MM.1S (cell line): ENCODE measurements at regions not wholly inside any gene's neighbourhood (a gene's known extent, or its start where the extent isn't known, plus 50 kb on each side); places are given as distances from the start of the nearest gene placed in this dataset.

Source experiments
- CTCF ChIP-seq: fragments of 300-600 bp; sonication (generic); IDR thresholded peaks from 2 replicates; pipeline ENCODE4 v1.5.1; 2016; ENCODE audit warnings: antibody characterized with exemption, low read length, mixed read lengths
- EZH2 ChIP-seq: fragments of 300-600 bp; sonication (generic); optimal IDR thresholded peaks from 2 replicates; pipeline ENCODE3; 2017; ENCODE audit warnings: low read depth, mild to moderate bottlenecking, antibody characterized with exemption, low read length, mixed read lengths
- EZH2phosphoT487 ChIP-seq: fragments of 300-600 bp; sonication (generic); IDR thresholded peaks from 2 replicates; pipeline ENCODE4 v1.6.1; 2018; ENCODE audit warnings: antibody characterized with exemption, low read length

GRCh38 chr7:52168085-52168484 lies 851.5 kb upstream of the COBL start:
- TF ChIP-seq CTCF, result peak; percentile 36
- TF ChIP-seq EZH2, result no peak
- no peak for TF ChIP-seq EZH2phosphoT487
